Uterus (tissue), 2 donors: ENCODE measurements at regions not wholly inside any gene's neighbourhood (a gene's known extent, or its start where the extent isn't known, plus 50 kb on each side); places are given as distances from the start of the nearest gene placed in this dataset.

Experiments
- POLR2A ChIP-seq, 2 donors: fragments of 450-650 bp; IDR thresholded peaks; one replicate each; pipeline ENCODE4 v1.6.1; 2016; ENCODE audit warnings: antibody characterized with exemption in 2 of 2, mild to moderate bottlenecking in 1 of 2, moderate library complexity in 1 of 2
- TF ChIP-seq, protein P1 (sequence below), 4 experiments: fragments of 200-600 bp in 2 of 4; fragments of 450-650 bp in 2 of 4; sonication (generic) in 2 of 4; IDR thresholded peaks; one replicate each; pipeline ENCODE4 v1.5.1; 2016 to 2019; ENCODE audit warnings: antibody characterized with exemption in 4 of 4, mild to moderate bottlenecking in 2 of 4, moderate library complexity in 1 of 4

DNA sequence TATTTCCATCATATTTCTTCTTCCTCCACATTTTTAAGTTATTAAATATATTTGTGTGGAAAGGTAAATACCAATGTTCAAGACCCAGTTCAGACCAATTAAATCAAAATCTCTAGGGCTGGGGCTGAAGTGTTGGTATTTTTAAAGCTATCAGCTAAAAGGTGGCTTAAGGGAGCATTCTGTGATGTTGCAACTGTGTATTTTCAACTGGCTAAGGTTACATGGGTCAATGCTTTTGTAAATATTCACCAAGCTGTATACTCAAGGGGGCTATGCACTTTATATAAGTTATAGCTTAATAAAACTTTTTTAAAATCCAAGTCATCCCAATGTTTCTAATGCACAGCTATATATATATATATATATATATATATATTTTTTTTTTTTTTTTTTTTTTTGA is 316.9 kb upstream of the GRM3 start:
- TF ChIP-seq POLR2A (IDR thresholded peaks at IDR 0.05): no peak
- TF ChIP-seq, protein P1, sequence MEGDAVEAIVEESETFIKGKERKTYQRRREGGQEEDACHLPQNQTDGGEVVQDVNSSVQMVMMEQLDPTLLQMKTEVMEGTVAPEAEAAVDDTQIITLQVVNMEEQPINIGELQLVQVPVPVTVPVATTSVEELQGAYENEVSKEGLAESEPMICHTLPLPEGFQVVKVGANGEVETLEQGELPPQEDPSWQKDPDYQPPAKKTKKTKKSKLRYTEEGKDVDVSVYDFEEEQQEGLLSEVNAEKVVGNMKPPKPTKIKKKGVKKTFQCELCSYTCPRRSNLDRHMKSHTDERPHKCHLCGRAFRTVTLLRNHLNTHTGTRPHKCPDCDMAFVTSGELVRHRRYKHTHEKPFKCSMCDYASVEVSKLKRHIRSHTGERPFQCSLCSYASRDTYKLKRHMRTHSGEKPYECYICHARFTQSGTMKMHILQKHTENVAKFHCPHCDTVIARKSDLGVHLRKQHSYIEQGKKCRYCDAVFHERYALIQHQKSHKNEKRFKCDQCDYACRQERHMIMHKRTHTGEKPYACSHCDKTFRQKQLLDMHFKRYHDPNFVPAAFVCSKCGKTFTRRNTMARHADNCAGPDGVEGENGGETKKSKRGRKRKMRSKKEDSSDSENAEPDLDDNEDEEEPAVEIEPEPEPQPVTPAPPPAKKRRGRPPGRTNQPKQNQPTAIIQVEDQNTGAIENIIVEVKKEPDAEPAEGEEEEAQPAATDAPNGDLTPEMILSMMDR (IDR thresholded peaks at IDR 0.05): no peak
